ENCODE measurements at regions not wholly inside any gene's neighbourhood (a gene's known extent, or its start where the extent isn't known, plus 50 kb on each side); places are given as distances from the start of the nearest gene placed in this dataset.

- TF ChIP-seq CTCF (IDR thresholded peaks at IDR 0.05 in 4 of 5, conservative IDR thresholded peaks at IDR 0.05 in 1 of 5) (no peak), POLR2A (IDR thresholded peaks at IDR 0.05) (no peak)
These were observed 734.7 kb downstream of the KCNA4 start for GRCh38 chr11:29282088-29282487.
